HEK293 (cell line): ENCODE measurements at regions not wholly inside any gene's neighbourhood (a gene's known extent, or its start where the extent isn't known, plus 50 kb on each side); places are given as distances from the start of the nearest gene placed in this dataset.

Source experiments
- PRDM1 ChIP-seq: fragments of 450-650 bp; formaldehyde crosslinking; IDR thresholded peaks from 2 replicates; pipeline ENCODE4; 2016; ENCODE audit warnings: missing biosample characterization, missing genetic modification characterization
- REST ChIP-seq: fragments of 450-650 bp; formaldehyde crosslinking; IDR thresholded peaks from 2 replicates; pipeline ENCODE4 v1.5.1; 2016; ENCODE audit warnings: missing biosample characterization, missing genetic modification characterization
- TCF7L2 ChIP-seq: IDR thresholded peaks from 2 replicates; pipeline ENCODE4 v1.6.1; 2011; ENCODE audit warnings: low read depth, mild to moderate bottlenecking, inconsistent platforms, low read length, moderate library complexity, borderline replicate concordance
- ZNF23 ChIP-seq: fragments of 450-650 bp; formaldehyde crosslinking; IDR thresholded peaks from 2 replicates; pipeline ENCODE4 v1.5.1; 2016; ENCODE audit warnings: missing biosample characterization, missing genetic modification characterization, borderline replicate concordance
- ZNF404 ChIP-seq: fragments of 450-650 bp; formaldehyde crosslinking; IDR thresholded peaks from 2 replicates; pipeline ENCODE4 v1.5.1; 2017; ENCODE audit warnings: missing biosample characterization, missing genetic modification characterization
- ZNF548 ChIP-seq: fragments of 450-650 bp; formaldehyde crosslinking; IDR thresholded peaks from 2 replicates; pipeline ENCODE4 v1.5.1; 2016; ENCODE audit warnings: missing biosample characterization, missing genetic modification characterization
- ZSCAN5A ChIP-seq: fragments of 450-650 bp; formaldehyde crosslinking; IDR thresholded peaks from 2 replicates; pipeline ENCODE4 v1.5.1; 2016; ENCODE audit warnings: missing biosample characterization, missing genetic modification characterization
- TF ChIP-seq, protein P1 (sequence below): IDR thresholded peaks from 2 replicates; pipeline ENCODE4 v1.6.1; 2011; ENCODE audit warnings: mild to moderate bottlenecking, low read depth, low read length, borderline replicate concordance
- TF ChIP-seq, protein P2 (sequence below): fragments of 450-650 bp; formaldehyde crosslinking; IDR thresholded peaks from 2 replicates; pipeline ENCODE4 v1.5.1; 2016; ENCODE audit warnings: missing biosample characterization, missing genetic modification characterization
- TF ChIP-seq, protein P3 (sequence below): fragments of 450-650 bp; formaldehyde crosslinking; IDR thresholded peaks from 2 replicates; pipeline ENCODE4 v1.5.1; 2016; ENCODE audit warnings: missing biosample characterization, missing genetic modification characterization
- TF ChIP-seq, protein P4 (sequence below): fragments of 450-650 bp; formaldehyde crosslinking; IDR thresholded peaks from 2 replicates; pipeline ENCODE4 v1.5.1; 2016; ENCODE audit warnings: missing biosample characterization, missing genetic modification characterization

- no peak for TF ChIP-seq ZNF404 (tag by site-specific recombination)
- no peak for TF ChIP-seq ZNF23 (tag by site-specific recombination)
- no peak for TF ChIP-seq REST (tag by site-specific recombination)
- TF ChIP-seq, protein P1, sequence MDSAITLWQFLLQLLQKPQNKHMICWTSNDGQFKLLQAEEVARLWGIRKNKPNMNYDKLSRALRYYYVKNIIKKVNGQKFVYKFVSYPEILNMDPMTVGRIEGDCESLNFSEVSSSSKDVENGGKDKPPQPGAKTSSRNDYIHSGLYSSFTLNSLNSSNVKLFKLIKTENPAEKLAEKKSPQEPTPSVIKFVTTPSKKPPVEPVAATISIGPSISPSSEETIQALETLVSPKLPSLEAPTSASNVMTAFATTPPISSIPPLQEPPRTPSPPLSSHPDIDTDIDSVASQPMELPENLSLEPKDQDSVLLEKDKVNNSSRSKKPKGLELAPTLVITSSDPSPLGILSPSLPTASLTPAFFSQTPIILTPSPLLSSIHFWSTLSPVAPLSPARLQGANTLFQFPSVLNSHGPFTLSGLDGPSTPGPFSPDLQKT, result no peak
- TF ChIP-seq PRDM1 (tag by site-specific recombination), result no peak
- TF ChIP-seq, protein P2, sequence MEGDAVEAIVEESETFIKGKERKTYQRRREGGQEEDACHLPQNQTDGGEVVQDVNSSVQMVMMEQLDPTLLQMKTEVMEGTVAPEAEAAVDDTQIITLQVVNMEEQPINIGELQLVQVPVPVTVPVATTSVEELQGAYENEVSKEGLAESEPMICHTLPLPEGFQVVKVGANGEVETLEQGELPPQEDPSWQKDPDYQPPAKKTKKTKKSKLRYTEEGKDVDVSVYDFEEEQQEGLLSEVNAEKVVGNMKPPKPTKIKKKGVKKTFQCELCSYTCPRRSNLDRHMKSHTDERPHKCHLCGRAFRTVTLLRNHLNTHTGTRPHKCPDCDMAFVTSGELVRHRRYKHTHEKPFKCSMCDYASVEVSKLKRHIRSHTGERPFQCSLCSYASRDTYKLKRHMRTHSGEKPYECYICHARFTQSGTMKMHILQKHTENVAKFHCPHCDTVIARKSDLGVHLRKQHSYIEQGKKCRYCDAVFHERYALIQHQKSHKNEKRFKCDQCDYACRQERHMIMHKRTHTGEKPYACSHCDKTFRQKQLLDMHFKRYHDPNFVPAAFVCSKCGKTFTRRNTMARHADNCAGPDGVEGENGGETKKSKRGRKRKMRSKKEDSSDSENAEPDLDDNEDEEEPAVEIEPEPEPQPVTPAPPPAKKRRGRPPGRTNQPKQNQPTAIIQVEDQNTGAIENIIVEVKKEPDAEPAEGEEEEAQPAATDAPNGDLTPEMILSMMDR (tag by site-specific recombination), result no peak
- TF ChIP-seq ZNF548 (tag by site-specific recombination), result no peak
- TF ChIP-seq, protein P3, sequence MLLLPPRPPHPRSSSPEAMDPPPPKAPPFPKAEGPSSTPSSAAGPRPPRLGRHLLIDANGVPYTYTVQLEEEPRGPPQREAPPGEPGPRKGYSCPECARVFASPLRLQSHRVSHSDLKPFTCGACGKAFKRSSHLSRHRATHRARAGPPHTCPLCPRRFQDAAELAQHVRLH (tag by site-specific recombination), result no peak
- TF ChIP-seq, protein P4, sequence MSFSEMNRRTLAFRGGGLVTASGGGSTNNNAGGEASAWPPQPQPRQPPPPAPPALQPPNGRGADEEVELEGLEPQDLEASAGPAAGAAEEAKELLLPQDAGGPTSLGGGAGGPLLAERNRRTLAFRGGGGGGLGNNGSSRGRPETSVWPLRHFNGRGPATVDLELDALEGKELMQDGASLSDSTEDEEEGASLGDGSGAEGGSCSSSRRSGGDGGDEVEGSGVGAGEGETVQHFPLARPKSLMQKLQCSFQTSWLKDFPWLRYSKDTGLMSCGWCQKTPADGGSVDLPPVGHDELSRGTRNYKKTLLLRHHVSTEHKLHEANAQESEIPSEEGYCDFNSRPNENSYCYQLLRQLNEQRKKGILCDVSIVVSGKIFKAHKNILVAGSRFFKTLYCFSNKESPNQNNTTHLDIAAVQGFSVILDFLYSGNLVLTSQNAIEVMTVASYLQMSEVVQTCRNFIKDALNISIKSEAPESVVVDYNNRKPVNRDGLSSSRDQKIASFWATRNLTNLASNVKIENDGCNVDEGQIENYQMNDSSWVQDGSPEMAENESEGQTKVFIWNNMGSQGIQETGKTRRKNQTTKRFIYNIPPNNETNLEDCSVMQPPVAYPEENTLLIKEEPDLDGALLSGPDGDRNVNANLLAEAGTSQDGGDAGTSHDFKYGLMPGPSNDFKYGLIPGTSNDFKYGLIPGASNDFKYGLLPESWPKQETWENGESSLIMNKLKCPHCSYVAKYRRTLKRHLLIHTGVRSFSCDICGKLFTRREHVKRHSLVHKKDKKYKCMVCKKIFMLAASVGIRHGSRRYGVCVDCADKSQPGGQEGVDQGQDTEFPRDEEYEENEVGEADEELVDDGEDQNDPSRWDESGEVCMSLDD (tag by site-specific recombination), result no peak
- TF ChIP-seq ZSCAN5A, result no peak
- no peak for TF ChIP-seq TCF7L2
These were observed 162.3 kb upstream of the TNFAIP3 start for GRCh38 chr6:137704802-137705159.
